PC-9 (cell line): ENCODE measurements at regions not wholly inside any gene's neighbourhood (a gene's known extent, or its start where the extent isn't known, plus 50 kb on each side); places are given as distances from the start of the nearest gene placed in this dataset.

Experiments
- BruUV-seq: library from RNA; stranded (reverse); fragments of 400-500 nt; replicated peaks from 2 replicates; lab custom pipeline; 2021; lab: Mats Ljungman, UMichigan
- CTCF ChIA-PET: fragments of 300-600 bp; sonication (Branson Sonifier 250); formaldehyde crosslinking; loops from one replicate; lab custom pipeline; 2022; ENCODE audit warnings: antibody characterized with exemption; lab: Charles Lee
- POLR2A ChIA-PET: fragments of 300-600 bp; sonication (Branson Sonifier 250); formaldehyde crosslinking; loops from one replicate; lab custom pipeline; 2022; ENCODE audit warnings: antibody characterized with exemption; ENCODE audit not compliant: unreplicated experiment; lab: Charles Lee
- DNase-seq, 2 experiments: peaks; one replicate each; pipeline versions ENCODE4 v3.0.0 to v3.0.0-alpha.2; 2015 to 2022; ENCODE audit warnings: mixed read lengths in 1 of 2
- H2AFZ ChIP-seq: fragments of 200-600 bp; sonication (generic); 2 replicates; pipeline ENCODE4 v1.8.1; 2017; ENCODE audit warnings: antibody characterized with exemption
- H3F3A ChIP-seq: fragments of 200-600 bp; sonication (generic); 2 replicates; pipeline ENCODE4 v1.8.1; 2017; ENCODE audit warnings: antibody characterized with exemption, mild to moderate bottlenecking, low read depth; ENCODE audit not compliant: insufficient read depth
- H3K27ac ChIP-seq: fragments of 200-600 bp; sonication (generic); 2 replicates; pipeline ENCODE4 v1.6.1; 2016; ENCODE audit warnings: mixed run types
- H3K27me3 ChIP-seq: fragments of 200-600 bp; sonication (generic); 2 replicates; pipeline ENCODE4 v1.6.1; 2016; ENCODE audit warnings: low read depth, mixed run types; ENCODE audit not compliant: insufficient read depth
- H3K36me3 ChIP-seq: fragments of 200-600 bp; sonication (generic); 2 replicates; pipeline ENCODE4 v1.6.1; 2016; ENCODE audit warnings: low read depth, mixed run types
- H3K4me1 ChIP-seq: fragments of 200-600 bp; sonication (generic); replicated peaks from 2 replicates; pipeline ENCODE4 v1.6.1; 2016; ENCODE audit warnings: mixed run types; ENCODE audit not compliant: insufficient read depth
- H3K4me2 ChIP-seq: fragments of 200-600 bp; sonication (generic); 2 replicates; pipeline ENCODE4 v1.6.1; 2017; ENCODE audit warnings: mixed run types
- H3K4me3 ChIP-seq: fragments of 200-600 bp; sonication (generic); 2 replicates; pipeline ENCODE4 v1.6.1; 2016; ENCODE audit warnings: mixed run types
- H3K79me2 ChIP-seq: fragments of 200-600 bp; sonication (generic); 2 replicates; pipeline ENCODE4 v1.6.1; 2017; ENCODE audit warnings: low read depth, mixed run types
- H3K9me2 ChIP-seq: fragments of 200-600 bp; sonication (generic); 2 replicates; pipeline ENCODE4 v1.8.1; 2017; ENCODE audit warnings: mild to moderate bottlenecking; ENCODE audit not compliant: insufficient read depth
- H3K9me3 ChIP-seq: fragments of 200-600 bp; sonication (generic); 2 replicates; pipeline ENCODE4 v1.8.1; 2016; ENCODE audit warnings: low read depth; ENCODE audit not compliant: insufficient read depth
- H4K20me1 ChIP-seq: fragments of 200-600 bp; sonication (generic); 2 replicates; pipeline ENCODE4 v1.8.1; 2017; ENCODE audit not compliant: insufficient read depth
- CTCF ChIP-seq: fragments of 200-600 bp; sonication (generic); conservative IDR thresholded peaks from 2 replicates; pipeline ENCODE4 v1.6.1; 2017; ENCODE audit warnings: mixed run types, antibody characterized with exemption, mild to moderate bottlenecking, moderate library complexity
- EZH2 ChIP-seq: fragments of 200-600 bp; sonication (generic); IDR thresholded peaks from 2 replicates; pipeline ENCODE4 v1.8.0; 2017; ENCODE audit warnings: antibody characterized with exemption, low read depth
- intact Hi-C: fragments of 100-400 bp; cut with micrococcal nuclease; formaldehyde crosslinking; loops from one replicate; pipeline ENCODE4 v1.10.0; 2022; ENCODE audit not compliant: unreplicated experiment

DNA sequence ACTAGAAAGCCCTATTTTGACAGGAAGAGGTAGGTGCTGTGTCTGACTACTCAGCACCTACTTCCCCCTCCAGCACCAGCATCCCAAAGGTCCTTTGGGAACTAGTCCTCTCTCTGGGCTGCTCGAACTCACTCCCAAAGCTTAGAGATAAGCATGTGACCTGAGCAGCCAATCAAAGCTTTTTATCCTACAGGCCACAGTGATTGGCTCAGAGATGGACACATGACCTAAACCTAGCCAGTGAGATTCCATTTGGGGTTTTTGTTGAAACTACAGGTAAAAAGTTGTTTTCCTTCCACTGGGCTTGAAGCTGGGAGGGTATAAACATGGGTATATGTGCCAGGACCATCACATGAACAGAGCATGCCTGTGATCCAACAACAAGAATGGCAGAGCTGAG lies 186.5 kb upstream of the PPP2R3A start:
- Histone ChIP-seq H3K9me2 (no peaks in the 10 kb centered on the region), H3F3A (no peaks in the 10 kb centered on the region), H3K4me3 (no peak overlapping the region), H3K27ac (no peak overlapping the region), H3K36me3 (no peaks in the 10 kb centered on the region), H3K27me3 (no peaks in the 10 kb centered on the region), H3K4me2 (no peak overlapping the region), H3K4me1 (no peaks in the 10 kb centered on the region), H3K79me2 (no peaks in the 10 kb centered on the region), H3K9me3 (no peaks in the 10 kb centered on the region), H2AFZ (no peak overlapping the region), H4K20me1 (no peaks in the 10 kb centered on the region)
- intact Hi-C loops, result no loop called here
- POLR2A ChIA-PET, result no interaction called here
- BruUV-seq, result no TSS peak
- CTCF ChIA-PET, result no interaction called here
- TF ChIP-seq CTCF, result no peak
- no peak for TF ChIP-seq EZH2
- DNase-seq, result no peak

- Histone ChIP-seq H3F3A (no peaks in the 10 kb centered on the region), H3K36me3 (no peaks in the 10 kb centered on the region), H3K4me1 (no peaks in the 10 kb centered on the region), H3K79me2 (no peaks in the 10 kb centered on the region), H4K20me1 (no peaks in the 10 kb centered on the region), H3K27me3 (no peaks in the 10 kb centered on the region), H2AFZ (no peak overlapping the region), H3K9me2 (no peaks in the 10 kb centered on the region), H3K27ac (no peak overlapping the region), H3K9me3 (no peaks in the 10 kb centered on the region), H3K4me3 (no peak overlapping the region), H3K4me2 (no peak overlapping the region)
- CTCF ChIA-PET, result no interaction called here
- POLR2A ChIA-PET, result no interaction called here
- no TSS peak for BruUV-seq
- no peak for TF ChIP-seq EZH2
- no peak for TF ChIP-seq CTCF
- intact Hi-C loops, result no loop called here
- DNase-seq, result no peak
Measured at GRCh38 chr3:135779590-135780235, 185.8 kb upstream of the PPP2R3A start.

- Histone ChIP-seq H3K36me3 (no peaks in the 10 kb centered on the region), H3K9me2 (no peaks in the 10 kb centered on the region), H3K4me1 (no peaks in the 10 kb centered on the region), H3K27ac (no peak overlapping the region), H2AFZ (no peak overlapping the region), H3K4me3 (no peak overlapping the region), H3K9me3 (no peaks in the 10 kb centered on the region), H3K27me3 (no peaks in the 10 kb centered on the region), H3K79me2 (no peaks in the 10 kb centered on the region), H4K20me1 (no peaks in the 10 kb centered on the region), H3K4me2 (no peak overlapping the region), H3F3A (no peaks in the 10 kb centered on the region)
- CTCF ChIA-PET, result no interaction called here
- TF ChIP-seq CTCF, result no peak
- no peak for TF ChIP-seq EZH2
- POLR2A ChIA-PET, result no interaction called here
- BruUV-seq, result no TSS peak
- no peak for DNase-seq
- intact Hi-C loops, result no loop called here
Measured at GRCh38 chr3:135781026-135781815, 184.3 kb upstream of the PPP2R3A start.
